ENCODE measurements at regions not wholly inside any gene's neighbourhood (a gene's known extent, or its start where the extent isn't known, plus 50 kb on each side); places are given as distances from the start of the nearest gene placed in this dataset.

DNA sequence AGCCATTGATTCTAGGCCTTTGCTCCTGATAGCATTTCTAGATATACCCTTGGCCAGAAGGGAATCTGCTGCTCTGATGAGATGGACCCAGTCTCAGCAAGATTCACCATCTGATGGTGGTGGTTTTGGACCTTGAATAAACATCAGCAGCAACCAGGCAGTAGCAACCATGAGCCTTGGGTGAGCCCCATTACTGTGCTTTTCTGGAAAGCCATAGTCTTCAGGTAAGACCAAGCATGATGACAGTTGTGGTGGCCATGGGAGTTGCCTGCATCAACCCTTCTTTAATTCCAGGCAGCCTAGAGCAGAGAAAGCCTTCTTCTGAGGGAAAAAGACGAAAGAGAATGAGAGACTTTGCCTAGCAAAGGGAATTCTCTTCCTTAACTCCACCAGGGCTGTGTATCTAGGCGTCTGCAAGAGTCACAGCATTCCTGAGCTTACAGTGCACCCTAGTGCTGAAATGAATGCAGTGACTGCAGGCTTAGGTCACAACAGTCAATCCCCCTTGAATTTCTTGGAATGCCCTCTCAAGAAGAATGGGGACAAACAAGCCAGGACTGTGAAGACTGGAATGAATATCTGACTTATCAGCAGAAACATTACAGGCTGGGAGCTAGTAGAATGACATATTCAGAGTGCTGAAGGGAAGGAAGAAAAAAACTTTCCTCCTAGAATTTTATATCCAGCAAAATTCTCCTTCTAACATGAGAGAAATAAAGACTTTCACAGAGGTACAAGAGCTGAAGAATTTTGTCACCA lies 942.4 kb upstream of the PCDH20 start:
- DNase-seq, result no peak

DNA sequence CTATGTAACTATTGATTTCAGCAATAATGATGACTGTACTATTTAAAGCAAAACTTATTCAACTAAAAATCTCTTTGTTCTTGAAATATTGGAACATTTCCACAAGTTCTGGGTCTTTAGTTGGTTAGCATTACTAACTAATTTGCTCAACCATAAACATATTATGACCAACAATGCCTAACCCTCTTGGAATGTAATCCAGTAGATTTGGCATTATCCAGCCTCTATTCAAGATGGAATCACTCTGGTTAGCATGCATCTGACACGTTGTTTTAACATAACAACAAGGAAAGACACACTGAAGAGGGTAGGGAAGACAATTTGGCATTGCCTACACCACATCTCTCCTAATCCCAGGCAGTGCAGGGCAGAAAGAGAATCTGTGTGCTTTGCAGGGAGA lies 941.3 kb upstream of the PCDH20 start:
- no peak for DNase-seq

DNA sequence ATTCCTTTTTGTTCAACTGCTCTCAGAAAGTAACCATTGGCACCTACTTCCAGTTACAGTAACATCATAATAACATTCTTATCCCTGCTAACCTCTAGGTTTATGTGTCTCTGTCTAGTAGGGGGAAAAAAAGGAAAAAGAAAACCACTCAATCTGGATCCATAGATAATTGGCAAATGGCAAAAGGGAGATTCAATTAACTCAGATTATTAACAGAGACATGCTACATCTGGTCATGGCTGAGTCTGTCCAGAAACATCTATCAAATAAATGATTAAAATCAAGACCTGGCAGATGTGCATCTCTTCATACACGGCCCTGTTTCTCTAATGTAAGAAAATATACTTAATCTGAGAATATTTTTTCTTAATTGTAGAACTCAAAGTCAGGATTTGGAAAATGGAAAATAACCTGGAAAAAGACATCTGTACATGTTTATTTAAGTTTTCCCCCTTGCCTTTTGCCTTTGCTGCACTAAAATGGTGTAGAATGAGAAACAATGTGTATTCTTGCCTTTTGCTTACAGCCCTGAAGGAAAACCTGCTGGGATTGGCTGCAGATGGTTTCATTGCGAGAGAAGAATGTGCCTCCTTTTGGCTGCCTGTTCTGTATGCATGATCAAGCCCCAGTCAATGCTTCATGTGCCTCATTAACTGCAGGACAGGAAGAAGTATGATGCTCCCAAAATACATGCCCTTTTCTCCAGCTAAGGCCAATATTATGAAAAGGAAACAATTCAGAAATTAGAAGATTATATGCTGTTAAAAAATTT lies 921.6 kb upstream of the PCDH20 start:
- no peak for DNase-seq

DNA sequence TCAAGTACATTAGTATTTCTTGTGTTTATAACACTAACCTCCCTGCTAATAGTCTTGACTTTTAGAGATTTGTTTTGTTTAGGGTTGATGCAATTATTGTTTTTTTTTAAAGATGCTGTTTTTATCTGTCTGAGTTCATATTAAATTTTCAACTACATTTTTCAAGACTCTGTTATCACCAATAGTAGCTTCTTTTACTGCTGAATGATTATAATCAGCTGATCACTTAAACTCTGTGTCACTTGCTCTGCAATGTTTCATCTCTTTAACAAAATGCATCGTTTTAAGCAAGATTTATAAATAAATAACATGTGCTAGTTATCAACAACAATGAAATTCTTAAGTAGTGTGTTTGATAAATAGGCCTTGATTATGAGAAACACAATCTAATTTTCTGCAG lies 920.9 kb upstream of the PCDH20 start:
- no peak for DNase-seq

DNA sequence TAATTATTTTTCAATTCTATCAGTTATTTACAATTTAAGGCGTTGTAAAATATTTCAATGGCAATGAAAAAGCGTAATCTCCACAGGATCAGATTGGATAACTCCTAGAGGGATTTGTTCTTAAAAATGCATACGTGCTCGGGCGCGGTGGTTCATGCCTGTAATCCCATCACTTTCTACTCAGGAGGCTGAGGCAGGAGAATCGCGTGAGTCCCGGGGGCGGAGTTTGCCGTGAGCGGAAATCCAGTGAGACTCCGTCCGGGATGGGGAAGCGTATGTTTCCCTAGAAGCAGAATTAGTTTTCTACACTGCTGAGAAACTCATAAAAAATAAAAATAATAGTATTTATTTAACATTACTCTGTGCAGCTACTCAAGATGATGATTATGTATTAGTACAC lies 917.8 kb upstream of the PCDH20 start:
- DNase-seq, result no peak

DNA sequence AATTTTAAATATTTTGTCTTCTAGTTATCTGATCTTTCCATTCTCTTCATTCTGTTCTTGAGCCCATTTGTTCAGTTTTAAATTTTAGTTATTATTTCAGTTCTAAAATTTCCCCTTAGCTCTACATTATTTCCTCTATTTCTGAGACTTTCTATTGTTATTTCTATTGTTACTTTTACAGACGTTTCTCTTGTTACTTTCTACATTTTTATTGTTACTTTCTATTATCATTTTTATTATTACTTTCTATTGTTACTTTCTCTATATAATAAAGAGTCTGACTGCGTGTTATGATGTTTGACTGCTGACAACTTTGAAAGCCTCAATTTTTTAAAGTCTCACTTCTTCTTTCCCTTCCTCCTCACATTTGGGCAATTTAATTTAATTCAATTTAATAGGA lies 915.7 kb upstream of the PCDH20 start:
- no peak for DNase-seq

DNA sequence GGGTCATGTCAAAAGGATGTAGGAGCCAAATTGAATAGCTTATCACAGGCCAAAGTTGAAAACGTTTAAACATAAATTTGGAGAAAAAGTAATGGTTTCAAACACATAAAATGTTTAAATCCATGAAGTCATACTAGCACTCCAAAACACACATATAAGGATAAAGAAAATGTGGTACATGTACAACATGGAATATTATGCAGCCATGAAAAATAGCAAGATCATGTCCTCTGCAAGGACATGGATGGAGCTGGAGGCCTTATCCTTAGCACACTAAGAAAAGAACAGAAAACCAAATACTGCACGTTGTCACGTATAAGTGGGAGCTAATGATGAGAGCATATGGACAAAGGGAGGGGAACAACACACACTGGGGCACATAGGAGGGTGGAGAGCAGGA lies 911.7 kb upstream of the PCDH20 start:
- DNase-seq, result no peak

DNA sequence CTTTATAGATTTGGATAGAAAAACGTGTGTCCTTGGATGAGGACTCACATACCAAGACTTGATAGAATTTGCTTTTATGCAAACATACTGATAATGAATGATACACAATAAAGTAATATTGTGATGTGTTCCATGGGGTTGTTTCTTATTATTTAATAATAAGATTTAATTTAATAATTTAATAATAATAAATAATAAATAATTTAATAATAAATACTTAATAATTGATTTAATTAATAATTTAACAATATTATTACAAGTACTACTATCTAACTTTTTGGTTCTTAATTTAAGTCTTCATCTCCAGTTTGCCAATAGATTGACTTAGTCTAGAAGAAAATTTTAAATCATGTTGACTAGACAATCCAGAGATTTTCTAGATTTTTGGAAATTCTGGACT lies 909.2 kb upstream of the PCDH20 start:
- no peak for DNase-seq

DNA sequence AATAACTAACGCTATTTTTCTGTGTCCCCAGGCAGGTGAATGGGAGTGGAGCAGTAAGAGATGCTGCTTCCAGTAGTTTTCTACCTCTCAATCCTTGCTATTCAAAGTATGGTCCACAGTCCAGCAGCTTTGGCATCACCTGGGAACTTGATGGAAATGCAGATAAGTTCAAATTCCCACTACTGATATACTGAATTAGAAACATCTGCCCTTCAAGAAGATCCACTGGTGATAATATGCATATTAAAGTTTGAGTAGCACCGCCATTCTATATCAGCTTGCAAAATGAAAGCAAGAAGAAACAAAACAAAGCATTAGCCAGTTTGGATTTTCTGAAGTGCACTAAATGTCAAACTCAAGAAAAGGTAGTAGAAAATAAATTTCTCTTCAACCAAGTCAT lies 906.2 kb upstream of the PCDH20 start:
- no peak for DNase-seq

DNA sequence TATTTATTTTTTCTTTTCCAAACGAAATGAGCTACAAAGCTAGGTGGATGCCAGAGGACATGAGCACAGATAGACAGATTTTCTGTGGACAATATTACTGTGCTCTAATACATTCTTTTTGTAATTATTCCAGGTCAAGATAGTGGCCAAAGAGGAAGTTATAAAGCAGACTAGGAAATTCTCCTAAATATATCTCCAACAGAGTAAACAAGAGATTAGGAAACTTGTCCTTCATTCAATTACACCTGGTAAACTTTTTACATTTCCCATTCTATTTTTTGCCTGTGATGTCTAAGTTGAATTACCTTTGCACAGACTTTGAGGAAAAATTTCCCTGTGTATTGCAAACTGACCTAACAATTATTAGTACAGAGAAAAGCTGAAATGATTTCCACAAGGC lies 905.5 kb upstream of the PCDH20 start:
- no peak for DNase-seq

DNA sequence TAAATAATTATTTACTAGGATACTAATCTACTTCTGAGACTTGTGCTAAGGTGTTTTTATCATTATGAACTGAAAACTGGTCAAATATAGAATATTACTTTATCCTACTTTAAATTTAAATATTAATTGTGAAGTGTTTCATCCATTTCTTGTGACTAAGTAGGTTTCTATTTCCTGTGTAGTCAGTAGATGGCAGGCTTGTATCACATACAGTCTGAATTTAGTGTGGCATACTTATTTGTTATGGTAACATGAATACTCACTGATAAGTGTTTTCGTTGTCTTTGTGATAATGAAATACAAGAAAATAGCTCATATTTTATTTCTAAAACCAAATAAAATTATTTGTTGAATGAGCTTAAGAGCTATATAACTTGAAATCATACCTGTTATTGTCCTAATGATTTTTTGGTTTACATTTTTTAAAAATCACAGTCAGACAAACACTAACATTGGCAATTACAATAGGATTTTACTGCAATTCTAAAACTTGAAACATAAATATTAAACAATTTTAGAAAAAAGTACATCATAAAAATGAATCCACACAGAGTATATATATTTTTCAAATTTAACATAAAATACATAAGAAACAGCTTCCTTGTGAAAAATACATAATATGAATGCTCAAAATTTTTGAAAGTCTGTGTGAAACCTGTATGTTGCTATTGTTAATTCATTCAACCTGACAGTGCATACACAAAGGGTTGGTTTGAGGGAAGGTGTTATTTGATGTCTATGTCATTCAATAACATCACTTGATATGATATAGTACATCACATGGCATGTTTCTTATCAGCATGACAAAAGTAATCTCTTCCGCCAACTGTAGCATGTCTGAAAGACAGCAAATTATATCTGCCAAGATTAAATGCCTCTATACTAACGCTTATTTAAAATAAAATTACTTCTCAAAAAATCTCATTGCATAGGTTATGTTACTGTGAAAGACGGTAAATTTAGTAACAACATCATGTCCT lies 904.8 kb upstream of the PCDH20 start:
- DNase-seq, result no peak

DNA sequence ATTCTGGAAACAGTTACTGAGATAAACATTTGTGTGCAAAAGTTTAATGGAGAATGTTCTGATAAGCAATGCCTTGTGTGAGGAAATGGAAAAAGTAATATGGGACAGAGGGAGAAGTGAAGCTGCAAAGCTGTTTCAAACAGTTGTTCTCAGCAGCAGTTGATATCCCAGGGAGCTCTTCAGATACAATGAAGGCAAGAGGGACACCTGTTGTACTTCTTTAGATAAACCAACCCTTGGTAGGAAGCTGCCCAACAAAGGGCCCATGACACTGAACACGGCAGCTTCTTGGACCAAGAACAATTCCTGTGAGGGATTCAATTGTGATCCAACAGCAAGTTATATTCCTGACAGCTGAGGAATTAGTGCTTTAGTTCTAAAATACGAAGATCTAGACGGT lies 894.3 kb upstream of the PCDH20 start:
- no peak for DNase-seq

DNA sequence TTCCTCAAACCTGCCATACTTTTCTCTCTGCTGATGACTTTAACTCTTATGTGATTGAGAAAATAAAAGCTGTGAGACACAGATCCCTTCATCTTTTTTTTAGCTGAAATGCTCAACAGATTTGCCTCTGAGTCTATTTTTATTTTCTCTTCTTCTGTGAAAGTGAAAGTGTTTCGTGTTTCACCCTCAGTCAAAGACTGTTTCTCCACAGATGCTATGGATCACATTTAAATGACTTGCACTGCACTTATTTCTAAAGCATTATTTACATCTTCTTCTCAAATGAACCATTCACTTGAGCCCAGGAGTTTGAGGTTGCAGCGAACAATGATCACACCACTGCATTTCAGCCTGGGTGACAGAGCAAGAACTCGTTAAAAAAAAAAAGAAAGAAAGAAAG lies 890.1 kb upstream of the PCDH20 start:
- DNase-seq, result no peak

DNA sequence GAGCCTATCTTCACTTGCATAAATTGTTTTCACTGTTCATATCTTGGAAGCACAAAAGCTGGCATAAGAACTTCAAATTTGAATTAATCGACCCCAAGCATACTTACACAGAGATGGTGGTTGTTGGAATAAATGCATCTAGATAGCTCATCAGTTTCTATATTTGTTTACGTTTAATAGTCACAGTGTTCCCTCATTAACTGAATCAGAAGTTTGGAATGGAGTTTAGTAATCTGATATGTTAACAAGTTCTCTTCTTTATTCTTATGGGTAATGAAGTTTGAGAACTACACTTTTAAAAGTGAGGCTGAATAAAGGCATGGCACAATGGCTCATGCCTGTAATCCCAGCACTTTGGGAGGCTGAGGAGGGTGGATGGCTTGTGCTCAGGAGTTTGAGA lies 886.7 kb upstream of the PCDH20 start:
- DNase-seq, result no peak

DNA sequence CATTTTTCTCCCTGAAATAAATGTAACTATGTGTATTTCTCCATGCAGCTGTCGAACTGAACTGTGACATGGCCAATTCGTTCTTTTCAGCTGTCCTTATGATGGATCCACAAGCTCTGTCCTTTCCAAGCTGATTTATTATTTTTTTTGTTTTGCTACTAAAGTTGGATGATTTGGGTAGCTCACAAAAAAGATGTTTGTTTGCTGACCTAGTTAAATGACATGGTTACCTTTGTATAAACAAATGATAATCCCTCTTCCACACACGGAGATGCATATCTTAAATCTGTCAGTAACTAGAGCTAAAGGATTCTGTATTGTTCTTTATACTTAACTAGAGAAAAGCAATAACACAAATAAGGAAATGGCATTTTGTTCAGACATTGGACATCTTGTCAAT lies 884.3 kb upstream of the PCDH20 start:
- no peak for DNase-seq

DNA sequence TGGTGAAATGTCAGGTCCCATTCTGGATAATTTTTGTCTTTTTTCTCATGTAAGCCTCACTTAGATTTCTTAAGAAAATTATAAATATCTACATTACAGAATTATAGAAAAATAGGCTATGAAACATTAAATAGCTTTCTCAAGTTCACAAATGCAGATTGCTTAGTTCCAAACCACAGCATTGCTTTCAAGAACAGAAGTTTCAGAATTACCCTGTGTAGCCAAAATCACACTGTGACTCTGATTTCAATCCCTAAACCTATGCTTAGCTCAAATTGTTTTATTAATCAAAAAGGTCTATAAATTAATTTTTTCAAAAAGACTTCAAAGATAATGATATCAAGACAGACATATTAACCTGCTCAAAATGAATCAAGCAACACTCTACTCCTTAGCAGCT lies 881.2 kb upstream of the PCDH20 start:
- DNase-seq, result no peak

DNA sequence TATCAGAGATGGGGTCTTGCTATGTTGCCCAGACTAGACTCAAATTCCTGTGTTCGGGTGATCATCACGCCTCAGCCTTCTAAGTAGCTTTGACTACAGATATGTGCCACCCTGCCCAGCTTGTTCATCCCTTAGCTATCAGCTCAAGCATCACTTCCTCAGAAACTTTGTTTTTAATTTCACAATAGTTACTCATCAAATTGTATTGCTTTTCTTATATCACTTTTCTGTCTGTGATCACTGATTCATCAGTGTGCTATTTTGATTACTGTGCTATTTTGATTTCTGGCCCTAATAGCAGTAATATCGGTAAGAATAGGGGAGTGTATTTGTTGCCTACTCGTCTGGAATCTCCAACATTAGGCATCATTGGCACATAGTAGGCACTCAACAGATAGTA lies 878.6 kb upstream of the PCDH20 start:
- DNase-seq, result no peak

DNA sequence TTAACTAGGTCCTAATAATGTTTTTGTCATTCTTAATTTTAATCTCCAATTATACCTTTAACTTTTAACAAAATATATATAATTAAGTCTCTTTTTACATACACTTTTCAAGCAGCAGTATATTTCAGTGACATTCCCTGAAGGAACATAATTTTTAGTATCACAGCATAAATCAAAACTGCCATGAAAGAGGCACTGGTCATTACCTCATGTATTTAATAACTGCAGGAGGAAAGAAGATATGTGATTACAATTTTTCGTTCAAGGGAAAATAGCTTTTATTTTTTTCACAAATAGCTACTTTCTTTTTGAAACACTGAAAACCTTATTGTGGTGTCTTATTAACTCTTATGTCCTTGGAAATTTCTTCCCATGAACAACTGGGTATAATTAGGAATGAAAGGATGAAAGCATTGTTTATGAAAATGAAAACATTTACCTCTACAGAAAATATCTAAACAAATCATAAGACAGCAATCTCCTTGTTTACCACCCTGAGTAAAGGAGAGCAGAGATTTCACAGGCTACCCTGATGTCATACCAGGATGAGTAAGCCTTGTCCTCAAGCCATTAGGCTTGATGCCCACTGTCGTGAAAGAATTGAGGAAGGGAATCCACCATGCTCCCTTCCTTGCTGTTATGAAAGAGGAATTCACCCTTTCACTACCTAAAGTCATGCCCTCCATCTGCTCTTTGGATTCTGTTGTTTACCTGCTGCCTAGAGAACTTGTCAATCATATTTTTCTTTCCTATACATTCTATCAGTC lies 877.2 kb upstream of the PCDH20 start:
- no peak for DNase-seq

DNA sequence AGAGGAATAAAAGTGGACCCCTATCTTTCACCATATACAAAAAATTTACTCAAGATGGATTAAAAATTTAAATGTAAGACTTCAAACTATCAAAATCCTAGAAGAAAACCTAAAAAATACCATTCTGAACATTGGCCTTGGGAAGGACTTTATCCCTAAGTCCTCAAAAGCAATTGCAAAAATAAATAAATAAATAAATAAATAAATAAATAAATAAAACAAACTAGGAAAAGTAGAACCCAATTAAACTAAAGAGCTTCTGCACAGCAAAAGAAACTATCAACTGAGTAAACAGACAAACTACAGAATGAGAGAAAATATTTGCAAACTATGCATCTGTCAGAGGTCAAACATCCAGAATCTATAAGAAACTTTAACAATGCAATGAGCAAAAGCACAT lies 874.9 kb upstream of the PCDH20 start:
- no peak for DNase-seq

DNA sequence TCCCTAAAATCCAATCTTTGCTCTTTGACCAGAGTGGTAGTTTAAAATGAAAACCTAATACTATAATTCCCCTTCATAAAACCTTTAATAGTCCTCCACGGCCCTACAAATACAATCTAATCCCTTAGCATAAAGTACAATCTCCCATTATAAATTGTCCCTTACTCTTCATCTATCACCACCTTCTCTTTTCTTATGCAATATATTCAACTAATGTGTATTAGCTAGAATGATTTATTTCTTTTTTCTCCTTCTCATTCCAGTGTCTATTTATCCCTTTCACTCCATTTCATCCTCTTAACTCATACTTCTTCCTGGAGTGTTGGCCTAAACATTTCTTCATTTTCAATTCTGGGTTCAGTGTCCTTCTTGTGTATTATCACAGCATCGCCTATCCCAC lies 872.1 kb upstream of the PCDH20 start:
- DNase-seq, result no peak

DNA sequence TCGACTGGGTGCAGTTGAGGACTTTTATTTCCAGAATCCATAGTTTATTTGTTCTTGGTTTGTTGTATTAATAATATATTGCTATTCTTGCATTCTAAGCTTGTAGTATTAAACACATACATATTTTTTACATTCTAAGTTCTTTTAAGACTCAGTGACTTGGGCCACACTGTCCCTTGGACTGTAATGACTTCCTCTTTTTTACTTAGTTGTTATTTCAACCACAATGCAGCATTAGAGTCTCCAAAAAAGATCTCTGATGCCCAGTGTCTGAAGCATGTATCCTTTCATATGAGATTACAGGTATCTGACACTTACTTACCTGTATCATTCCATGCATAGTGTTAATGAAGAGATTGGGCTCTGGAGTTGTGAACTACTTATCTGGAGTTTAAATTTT lies 864.9 kb upstream of the PCDH20 start:
- DNase-seq, result no peak

DNA sequence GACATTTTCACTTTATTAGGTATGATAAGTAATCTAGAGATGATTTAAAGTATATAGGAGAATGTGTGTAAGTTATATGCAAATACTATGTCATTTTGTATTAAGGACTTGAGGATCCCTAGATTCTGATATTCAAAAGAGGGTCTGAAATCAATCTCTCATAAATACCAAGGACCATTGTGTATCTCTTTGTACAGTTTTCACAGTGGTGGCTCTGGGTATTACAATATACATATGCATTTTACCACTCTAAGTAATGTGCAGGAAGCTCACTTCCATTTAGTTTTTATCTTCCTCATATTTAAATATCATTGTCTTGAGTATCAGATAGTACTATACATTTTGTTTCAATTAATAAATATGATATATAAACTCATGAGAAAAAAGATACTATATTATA lies 862.6 kb upstream of the PCDH20 start:
- DNase-seq, result no peak

DNA sequence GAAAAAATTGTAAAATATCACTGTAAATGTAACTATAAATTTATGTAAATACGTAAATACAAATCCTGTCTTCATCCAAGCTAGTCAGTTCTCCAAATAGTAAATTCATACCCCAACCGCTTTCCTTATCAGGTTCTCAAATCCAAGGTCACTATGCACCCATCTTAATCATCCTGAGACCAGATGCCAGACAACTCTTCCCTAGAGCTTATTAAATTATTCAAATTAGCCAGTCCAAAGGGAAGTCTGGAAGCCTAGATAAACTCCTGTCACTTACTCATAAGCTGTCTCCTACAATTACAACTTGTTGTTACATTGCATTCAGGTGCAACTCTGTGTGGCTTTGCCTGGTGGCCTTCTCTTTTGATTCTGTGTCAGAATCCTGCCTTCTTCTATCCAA lies 836.1 kb upstream of the PCDH20 start:
- no peak for DNase-seq
